GM21515 (cell line): ENCODE measurements at regions not wholly inside any gene's neighbourhood (a gene's known extent, or its start where the extent isn't known, plus 50 kb on each side); places are given as distances from the start of the nearest gene placed in this dataset.

Experiments used
- ATAC-seq: cut with Tn5 transposase; IDR thresholded peaks from one replicate; pipeline ENCODE4 v1.9.1; 2021; ENCODE audit not compliant: unreplicated experiment

DNA sequence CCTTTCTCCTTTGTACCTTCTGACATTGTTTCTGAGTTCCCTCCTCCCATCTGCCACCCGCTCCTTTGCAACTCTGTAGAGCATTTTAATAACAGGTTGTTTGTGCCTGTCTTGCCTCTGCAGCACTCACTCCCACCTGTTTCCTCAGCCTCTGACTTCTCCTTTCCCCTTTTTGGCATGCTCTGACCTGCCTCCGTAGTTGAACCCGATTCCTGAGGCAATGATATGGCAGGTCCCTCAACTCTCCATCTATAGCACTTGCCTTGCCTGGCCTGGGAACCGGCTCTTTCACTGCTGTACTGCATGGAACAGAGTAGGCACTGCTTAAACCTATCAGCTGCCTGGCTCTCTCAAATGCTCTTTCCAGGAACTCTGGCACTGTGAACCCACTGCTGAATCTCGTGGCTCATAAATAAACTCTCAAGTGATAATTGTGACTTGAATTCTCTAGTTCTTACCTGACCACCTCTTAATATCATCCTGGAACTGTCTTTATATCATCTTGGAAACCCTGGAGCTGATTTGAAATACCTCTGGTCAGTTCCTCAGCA, 50.3 kb downstream of the UTRN start:
- ATAC-seq = no peak

DNA sequence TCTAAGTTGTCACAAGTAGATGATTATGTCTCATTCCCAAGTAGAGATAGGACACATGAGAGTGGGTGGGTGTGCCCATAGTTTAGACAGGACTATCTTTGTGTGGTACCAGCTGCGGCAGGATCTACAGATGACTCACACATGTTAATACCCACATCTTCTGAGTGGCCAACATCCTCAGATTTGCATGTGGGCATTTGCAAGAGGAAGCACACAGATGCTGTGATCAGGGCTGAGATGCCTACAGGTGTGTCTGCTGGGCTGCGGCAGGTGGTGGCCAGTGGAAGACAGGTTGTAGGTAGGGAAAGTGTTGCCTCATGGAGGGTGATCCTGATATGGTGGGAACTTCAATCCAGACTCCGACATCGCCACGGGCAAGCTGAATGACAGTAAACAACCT, 50.8 kb downstream of the UTRN start:
- ATAC-seq = no peak

DNA sequence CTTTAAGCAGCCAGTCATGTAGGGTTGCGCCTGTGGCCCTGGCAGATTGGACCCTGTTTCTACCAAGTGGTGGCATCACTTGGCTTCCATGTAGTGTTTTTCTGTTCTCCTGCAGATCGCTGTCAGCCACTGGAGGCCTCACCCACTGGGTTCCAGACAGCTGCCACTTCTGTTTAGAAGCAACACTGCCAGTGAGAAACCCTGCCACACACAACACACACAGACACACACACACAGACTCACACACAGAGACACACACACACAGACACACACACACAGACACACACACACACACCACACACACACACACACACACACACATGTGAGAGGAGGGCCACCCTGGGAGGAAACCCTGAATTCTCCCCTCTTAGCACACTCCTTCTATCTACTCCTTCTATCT, 51.8 kb downstream of the UTRN start:
- no peak for ATAC-seq

DNA sequence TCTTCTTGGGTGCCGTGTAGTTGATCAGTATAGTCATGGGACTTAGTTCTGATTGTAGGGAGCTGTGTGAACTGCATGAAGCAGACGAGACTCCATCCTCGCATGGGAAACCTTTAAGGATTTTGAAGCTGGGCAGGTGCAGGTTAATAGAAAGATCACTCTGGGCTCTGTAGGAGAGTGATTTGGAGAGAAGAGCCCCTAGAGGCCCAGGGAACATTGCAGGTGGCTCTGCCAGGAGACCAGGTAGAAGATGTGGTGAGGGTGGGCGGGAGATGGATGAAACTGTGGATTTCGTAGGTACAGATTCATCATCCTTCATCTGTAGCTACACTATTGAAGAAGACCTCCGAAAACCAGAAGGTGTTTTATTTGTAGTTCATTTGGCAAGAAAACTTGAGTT, 53.3 kb downstream of the UTRN start:
- no peak for ATAC-seq

DNA sequence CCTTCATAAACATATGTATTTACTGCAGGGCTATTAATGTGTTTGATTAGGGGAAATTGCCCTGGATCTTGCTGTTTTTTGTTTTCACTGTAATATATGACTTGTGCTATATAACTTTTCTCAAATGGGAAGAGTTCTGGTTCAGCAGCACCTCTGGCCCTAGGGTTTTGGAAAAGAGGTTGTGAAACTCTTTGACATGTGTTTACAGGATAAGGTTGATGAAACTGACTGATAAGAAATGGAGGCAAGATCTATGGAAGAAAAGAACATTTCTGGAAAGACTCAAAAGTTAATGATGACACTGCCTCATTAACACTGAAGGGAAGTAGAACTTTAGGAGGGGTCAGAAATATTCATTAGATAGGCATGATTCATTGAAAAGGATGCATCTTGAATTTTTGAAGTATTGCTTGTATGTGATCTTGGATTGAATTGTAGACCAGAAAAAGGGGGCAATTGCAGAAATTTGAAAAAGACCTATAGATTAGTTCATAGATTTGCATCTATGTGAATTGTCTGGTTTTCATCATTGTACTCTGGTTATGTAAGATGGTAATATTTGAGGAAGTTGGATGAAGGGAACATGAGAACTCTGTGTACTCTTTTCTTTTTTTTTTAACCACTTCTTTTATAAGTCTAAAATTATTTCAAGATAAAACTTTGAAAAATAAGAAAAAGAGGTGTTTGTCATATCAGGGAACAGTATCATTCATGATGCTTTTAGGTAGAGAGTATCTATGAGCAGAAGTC, 54.0 kb downstream of the UTRN start:
- ATAC-seq = no peak

DNA sequence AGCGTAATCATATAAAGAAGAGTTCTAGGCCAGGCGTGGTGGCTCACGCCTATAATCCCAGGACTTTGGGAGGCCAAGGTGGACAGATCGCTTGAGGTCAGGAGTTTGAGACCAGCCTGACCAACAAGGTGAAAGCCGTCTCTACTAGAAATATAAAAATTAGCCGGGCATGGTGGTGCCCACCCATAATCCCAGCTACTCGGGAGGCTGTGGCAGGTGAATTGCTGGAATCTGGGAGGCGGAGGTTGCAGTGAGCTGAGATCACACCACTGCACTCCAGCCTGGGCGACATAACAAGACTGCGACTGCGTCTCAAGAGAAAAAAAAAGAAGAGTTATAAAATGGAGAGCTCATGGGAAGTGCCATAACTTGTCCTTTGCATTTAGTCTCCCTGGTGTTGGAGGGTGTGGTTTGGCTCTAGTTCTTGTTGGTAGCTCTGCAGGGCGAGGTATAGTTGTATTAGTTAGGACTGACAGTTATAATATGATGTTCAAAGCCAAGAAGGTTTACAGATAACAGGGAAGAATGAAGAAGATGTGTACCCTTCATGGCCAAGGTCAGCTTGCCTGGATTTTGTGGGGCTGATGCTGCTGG, 54.8 kb downstream of the UTRN start:
- ATAC-seq = no peak

DNA sequence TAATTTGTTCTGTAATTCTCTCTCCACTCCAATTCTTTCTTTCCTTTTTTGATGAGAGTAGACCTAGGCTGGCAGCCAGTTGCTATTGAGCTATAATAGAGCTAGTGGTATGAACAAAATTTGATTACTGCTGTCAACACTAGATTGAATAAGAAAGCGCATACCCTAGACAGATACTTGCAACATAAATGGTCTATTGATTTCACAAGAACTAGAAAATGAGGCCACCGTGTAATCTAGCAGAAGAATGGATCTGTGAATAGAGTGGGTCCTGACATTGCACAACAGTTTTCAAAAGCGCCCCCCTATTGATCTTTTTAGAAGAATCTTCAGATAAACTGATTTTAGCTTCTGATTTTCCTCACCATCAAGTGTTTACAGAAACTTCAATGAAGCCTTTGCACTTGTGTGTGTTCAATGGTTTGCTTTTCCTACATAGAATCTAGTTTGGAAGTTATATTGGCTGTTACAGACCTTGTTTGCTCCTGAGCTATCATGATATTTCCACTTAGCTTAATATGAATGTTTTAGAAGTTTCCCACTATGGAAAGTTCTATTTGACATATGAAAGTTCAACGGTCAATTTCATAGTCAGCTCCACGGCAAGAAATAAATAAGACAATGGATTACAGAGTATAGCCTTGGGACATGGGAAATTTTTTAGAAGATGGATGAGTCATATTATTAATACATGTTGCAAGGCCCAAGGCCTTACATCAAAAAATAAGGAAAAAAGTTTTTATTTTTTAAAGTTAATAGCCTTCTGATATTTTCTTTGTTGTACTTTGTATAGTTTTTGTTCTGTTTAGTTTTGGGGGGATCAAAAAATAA, 55.6 kb downstream of the UTRN start:
- ATAC-seq = no peak

DNA sequence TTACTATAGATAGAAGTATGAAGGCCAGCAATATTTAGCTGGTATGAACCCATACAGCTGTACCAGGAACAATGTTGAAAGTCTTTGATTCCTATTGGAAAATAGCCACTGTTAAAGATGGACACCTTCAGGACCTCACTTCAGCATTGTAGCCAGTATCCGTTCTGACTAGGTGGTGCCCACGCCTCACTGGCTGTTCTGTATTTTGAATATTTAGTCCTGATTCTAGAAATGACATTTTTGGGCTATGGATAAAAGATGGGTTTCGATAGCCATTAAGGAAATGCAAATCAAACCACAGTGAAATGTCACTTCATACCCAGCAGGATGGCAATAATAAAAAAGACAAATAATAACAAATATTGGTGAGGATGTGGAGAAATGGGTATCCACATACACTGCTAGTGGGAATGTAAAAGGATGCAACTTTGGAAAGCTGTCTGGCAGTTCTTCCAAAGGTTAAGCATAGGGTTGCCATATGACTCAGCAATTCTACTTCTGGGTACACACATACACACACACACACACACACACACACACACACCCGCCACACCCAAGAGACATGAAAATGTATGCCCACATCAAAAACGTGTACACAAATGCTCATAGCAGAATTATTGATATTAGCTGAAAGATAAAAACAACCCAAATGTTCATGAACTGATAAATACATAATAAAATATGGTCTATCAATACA, 56.8 kb downstream of the UTRN start:
- no peak for ATAC-seq

DNA sequence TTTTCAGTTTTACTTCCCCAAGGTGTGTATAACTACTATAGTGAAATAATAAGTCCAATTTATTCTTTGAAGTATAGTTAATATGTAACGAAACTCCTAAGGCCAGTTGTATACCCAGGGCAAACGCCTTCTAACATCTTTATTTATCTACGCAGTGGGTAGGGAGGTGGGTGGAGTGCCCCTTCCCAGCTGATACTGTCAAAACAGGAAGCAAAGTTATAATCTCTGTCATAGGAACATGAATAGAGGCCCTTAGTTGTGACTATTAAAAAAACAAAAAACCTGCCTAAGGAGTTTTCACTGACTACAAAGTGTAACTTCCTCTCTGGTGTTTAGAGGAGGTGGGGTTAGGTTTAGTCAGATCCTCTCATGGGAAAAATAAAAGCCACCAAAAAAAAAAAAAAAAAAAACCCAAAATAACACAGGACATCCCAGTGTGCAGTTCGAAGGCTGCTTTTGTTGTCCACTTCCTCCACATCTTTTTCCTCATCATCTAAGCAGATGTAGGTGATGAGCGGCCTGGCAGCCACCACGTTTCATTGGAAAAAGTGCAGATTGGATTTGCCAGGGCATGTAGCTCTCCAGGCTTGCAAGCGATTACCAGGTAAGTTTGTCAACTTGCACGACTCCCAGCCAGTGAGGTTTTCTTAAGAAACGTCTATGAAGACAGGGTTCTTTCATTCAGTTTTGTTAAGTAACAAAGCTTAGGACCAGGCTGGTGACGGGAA, 58.7 kb downstream of the UTRN start:
- peak; percentile 45 for ATAC-seq

DNA sequence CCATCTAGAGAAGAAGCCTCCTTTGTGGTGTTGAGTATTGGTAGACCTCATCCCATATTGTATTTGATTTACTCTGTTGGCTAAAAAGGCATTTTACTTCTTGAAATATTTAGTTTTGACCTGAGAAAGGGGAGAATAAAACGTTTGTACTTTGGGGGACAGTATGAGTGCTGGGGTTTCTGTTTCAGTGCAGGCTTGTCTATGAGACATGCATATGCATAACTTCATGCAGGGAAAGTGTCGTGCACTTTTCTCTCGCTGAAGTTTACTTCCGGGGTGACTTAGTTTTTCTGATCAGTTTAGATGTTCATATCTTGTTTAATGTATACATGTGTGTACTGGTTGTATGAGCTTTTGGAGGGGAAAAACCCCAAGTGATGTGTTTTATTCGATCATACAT, 59.5 kb downstream of the UTRN start:
- ATAC-seq = peak; percentile 61

DNA sequence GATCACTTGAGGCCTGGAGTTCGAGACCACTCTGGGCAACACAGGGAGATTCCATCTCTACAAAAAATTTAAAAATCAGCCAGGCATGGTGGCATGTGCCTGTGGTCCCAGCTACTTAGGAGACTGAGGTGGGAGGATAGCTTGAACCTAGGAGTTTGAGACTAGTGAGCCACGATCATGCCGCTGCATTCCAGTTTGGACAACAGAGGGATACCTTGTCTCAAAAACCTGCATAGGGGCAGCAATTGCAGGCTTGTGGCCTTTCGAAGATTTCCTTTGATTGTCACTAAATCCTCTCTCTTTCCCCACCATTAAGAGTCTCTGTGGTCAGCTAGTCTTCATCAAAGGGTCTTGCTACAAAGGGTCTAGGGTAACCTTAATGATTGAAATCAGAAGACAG, 60.3 kb downstream of the UTRN start:
- ATAC-seq = no peak

DNA sequence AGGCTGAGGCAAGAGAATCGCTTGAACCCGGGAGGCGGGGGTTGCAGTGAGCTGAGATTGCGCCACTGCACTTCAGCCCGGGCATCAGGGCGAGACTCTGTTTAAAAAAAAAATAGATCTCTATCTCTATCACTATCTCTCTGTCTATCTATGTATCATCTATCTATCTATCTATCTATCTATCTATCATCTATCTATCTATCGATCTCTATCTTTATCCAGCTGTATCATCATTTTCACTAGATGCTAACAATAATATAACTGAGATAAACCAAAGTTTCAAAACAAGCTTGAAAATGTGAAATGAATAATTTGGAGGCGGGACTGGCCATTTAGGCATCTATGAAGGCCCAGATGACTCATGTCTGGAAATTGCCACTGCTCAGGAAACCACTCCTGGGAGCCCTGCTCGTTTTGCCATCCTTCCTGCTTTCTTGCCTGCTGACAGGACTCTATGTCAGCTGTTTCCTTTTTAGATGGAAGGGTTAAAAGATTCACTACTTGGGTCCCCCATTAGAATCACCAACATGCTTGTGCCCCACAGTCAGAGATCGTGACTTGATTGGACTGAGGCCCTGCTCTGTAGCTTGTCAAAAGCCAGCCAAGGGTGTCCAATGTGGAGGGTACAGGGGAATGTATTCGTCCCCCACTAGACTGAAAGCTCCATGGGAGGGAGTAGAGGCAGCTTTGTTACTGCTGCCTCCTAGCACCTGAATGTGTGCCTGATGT, 61.7 kb downstream of the UTRN start:
- ATAC-seq = no peak

DNA sequence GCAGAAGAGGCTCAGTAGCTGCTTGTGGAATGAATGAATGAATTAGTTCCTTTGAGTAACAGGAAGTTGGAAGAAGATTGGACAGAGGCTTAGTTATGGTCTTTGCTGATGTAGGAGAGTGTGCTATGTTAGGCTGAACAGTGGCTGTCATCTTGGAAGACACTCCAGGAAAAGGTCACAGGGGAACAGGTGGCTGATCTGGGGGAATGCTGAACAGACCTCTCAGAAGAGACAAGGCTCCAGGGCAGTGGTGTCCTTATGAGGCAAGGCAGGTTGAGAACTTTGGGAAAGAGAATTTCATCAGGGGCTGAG, 62.3 kb downstream of the UTRN start:
- no peak for ATAC-seq

DNA sequence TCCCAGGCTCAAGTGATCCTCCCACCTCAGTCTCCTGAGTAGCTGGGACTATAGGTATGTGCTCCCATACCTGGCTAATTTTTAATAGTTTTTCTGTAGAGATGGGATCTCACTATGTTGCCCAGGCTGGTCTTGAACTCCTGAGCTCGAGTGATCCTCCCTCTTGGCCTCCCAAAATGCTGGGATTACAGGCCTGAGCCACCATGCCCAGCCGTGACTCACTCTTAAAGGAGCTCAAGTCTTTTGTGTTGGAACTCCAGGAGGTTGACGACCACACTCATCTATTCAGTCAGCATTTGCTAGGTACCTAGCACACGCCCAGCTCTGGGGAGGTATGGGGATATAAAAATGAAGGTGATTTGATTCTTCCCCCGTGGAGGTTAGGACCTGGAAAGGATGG, 62.8 kb downstream of the UTRN start:
- ATAC-seq = no peak

DNA sequence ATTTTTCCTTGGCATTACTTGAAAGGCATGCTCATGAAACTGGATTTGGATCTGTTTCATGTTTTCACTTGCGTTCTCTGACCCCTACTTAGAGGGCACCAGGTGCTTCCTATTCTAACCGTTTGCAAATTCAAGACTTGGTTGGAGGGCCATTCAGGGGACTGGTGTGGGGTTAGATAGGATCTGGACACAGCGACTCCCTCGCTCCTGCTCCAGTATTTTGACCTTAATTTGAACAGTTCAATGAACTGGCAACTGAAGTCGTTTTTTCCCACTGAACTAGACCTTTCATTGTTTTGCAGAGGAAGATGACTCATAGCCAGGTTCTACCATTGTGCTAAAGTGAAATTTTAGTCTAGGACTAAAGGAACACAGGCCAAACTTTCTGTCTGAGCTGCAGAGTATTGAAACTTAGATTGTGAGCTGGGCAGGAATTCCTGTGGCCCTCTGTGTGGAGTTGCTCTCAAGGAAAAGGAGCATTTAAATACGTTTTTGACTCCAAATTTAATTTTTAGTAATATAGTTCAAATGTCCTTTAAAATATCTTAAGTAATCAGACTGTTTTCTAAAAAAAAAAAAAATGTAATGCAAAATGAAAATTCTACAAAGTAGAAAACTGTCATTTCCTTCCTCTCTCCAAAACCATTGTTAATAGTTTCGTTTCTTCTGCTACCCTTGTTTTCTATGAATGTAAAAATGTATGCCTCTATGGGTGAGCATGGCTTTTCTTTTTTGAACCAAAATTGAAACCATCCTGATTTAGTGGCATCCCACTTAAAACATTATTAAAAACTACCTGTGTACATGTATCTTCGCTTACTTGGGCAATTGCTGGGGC, 64.8 kb downstream of the UTRN start:
- ATAC-seq = peak; percentile 48

DNA sequence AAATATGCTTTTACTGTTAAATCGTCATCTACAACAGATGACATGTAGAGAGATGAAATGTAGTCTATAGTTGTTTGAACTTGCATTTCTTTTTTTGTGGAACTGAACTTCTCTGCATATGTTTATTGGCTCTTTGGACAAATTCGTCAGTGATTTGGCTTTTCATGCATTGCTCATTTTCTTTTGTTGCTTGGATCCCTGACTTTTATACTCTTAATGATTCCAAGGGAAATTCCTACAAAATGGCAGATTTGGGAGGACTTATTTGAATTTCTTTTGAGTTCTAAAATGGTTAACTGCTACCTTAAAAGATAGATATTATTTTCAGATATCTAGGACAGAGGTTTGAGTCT, 65.4 kb downstream of the UTRN start:
- no peak for ATAC-seq

DNA sequence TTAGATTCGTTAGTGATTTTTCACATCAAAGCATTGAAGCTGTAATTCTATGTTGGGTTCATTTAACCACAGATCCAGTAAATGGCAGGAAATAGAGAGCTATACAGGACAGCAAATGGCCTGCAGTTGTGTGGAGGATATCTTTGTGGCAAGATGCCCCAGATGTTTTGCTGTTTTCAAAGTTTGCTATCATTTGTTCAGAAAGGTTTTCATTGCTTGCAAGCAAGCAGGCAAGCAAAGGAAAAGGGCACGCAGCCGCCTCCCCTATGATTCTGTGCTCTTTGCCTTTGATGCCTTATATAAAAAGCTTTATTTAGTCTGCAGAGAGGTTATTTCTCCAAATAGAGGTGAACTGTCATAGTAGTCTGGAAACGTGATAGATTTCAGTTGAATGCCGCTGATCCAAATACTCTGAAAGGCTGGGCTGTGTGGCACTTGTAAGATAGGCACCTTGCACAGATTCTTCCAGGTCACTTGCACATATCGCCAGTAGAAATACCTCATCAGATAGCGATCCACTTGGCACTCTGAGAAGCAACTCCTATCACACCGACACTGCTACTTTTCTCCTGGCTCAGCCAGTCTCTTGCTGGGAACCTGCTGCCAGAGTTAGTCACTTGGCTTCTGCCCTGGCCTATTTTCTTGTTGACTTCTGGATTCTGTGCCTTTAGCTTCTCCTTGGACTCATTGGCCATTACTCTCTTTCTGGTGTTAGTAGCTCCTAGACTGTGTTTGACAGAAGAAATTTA, 66.4 kb downstream of the UTRN start:
- ATAC-seq = no peak

DNA sequence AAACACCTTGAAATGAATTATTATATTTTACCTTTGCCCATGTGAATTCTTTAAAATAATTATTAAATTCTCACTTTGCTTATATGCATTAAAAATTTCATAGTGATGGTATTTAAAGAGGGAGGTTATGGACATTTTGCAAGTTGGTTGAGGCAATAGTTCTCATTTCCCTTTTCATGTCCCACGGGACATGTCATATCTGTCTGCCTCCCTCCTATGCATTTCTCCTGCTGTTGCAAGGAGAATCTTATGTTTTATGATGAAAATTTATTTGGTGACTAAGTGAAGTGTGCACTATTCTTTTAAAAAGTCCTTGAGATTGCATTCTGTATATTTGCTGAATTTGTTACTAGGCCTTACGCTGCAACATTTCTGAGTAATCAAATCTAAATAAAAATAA, 67.2 kb downstream of the UTRN start:
- ATAC-seq = no peak

DNA sequence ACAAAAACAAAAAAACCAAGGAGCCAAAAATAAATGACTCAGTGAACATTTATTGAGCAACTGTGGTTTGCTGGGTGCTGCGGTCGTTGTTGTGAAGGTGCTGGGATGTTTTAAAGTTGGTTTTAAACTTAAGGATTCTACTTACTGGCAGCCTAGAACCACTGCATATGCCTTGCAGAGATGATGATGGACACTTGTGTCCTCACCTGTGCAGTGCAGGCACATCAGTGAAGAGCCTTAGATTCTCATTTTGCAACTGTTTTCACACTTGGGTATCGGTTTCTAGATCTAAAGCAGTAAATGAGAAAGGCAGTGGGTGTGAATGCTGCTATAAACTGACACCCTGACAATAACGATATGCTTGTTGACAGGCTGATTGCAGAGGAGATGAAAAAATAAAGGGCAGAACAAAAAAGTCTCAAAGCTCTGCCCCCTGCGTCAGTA, 68.8 kb downstream of the UTRN start:
- ATAC-seq = peak; percentile 74
